ENCODE measurements at regions not wholly inside any gene's neighbourhood (a gene's known extent, or its start where the extent isn't known, plus 50 kb on each side); places are given as distances from the start of the nearest gene placed in this dataset.

GRCh38 chr13:109548374-109548773, 238.0 kb downstream of the IRS2 start:
- Histone ChIP-seq H3K27ac (ENCODE audit: insufficient read length, low read depth, low read length) (no peak overlapping the region), H3K79me2 (ENCODE audit: insufficient read depth, low read length) (no peaks in the 10 kb centered on the region), H4K8ac (replicated peaks; ENCODE audit: insufficient read length, low read depth, low read length) (no peak overlapping the region), H3K79me1 (ENCODE audit: insufficient read depth, low read depth, low read length, poor library complexity, severe bottlenecking) (no peaks in the 10 kb centered on the region), H3K4ac (ENCODE audit: low read depth, low read length) (no peak overlapping the region), H3K56ac (ENCODE audit: insufficient read length, low read depth, low read length) (no peak overlapping the region), H3K18ac (ENCODE audit: insufficient read length, low read depth, low read length) (no peak overlapping the region), H2BK20ac (ENCODE audit: low read depth, low read length, poor library complexity, severe bottlenecking) (no peak overlapping the region), H3K23me2 (ENCODE audit: insufficient read length, low read depth, low read length, poor library complexity, severe bottlenecking) (no peaks in the 10 kb centered on the region), H3K27me3 (ENCODE audit: insufficient read depth, low read length) (no peaks in the 10 kb centered on the region), H2BK120ac (ENCODE audit: low read depth, low read length, poor library complexity, severe bottlenecking) (no peak overlapping the region), H3K23ac (ENCODE audit: insufficient read length, low read depth, low read length) (no peak overlapping the region), H2BK5ac (ENCODE audit: insufficient read length, low read length) (no peak overlapping the region), H2AK5ac (ENCODE audit: insufficient read length, low read length) (no peak overlapping the region), H4K91ac (ENCODE audit: insufficient read length, low read depth, low read length) (no peak overlapping the region), H4K5ac (ENCODE audit: insufficient read length, low read depth, low read length) (no peak overlapping the region), H3K4me2 (ENCODE audit: insufficient read depth, insufficient read length, low read length) (no peak overlapping the region), H2BK15ac (ENCODE audit: low read depth, low read length) (no peak overlapping the region), H3K14ac (ENCODE audit: insufficient read depth, low read length) (no peak overlapping the region), H3K9me3 (ENCODE audit: control insufficient read depth, low read depth, low read length) (no peaks in the 10 kb centered on the region), H2AFZ (ENCODE audit: low read length) (no peak overlapping the region), H3T11ph (ENCODE audit: low read length) (no peak overlapping the region), H4K20me1 (ENCODE audit: control insufficient read depth, insufficient read depth, insufficient read length) (no peaks in the 10 kb centered on the region), H2BK12ac (ENCODE audit: insufficient read length, low read depth, low read length) (no peak overlapping the region), H3K9ac (ENCODE audit: extremely low read depth, insufficient read length, low read length) (no peak overlapping the region), H3K4me1 (ENCODE audit: insufficient read depth, low read length) (no peaks in the 10 kb centered on the region)
- 0 out of 7 replicates have a peak, but pooled peaks cover 0 to 2% (median 0%) of the 10 kb centered on the region in 3 experiments for H3K36me3 Mint-ChIP-seq (ENCODE audit: insufficient read depth in 1 of 3, low read depth in 3 of 3)
- WGBS (ENCODE audit: extremely low coverage, insufficient read length, low lambda C conversion rate) = no CpG with 5 or more reads among the region's 3 CpGs
- H3K27ac Mint-ChIP-seq = no peak overlapping the region
- peaks cover 36 to 41% of the 10 kb centered on the region in 2 experiments for H3K4me1 Mint-ChIP-seq
- H3K4me3 Mint-ChIP-seq = no peak overlapping the region
- DNase-seq = no peak
- TF ChIP-seq CTCF (conservative IDR thresholded peaks at IDR 0.05) = no peak
- no peaks in the 10 kb centered on the region for H3K9me3 Mint-ChIP-seq
- no peaks in the 10 kb centered on the region for H3K27me3 Mint-ChIP-seq (ENCODE audit: low read depth)

All from H9 (cell line).